H54 (cell line): ENCODE measurements at regions not wholly inside any gene's neighbourhood (a gene's known extent, or its start where the extent isn't known, plus 50 kb on each side); places are given as distances from the start of the nearest gene placed in this dataset.
A peak's percentile ranks its signal among the peaks of the same experiment; 100 is the strongest.

Experiments
- DNase-seq: peaks from one replicate; pipeline ENCODE4 v3.0.0; 2011; ENCODE audit warnings: low spot score, mixed read lengths; ENCODE audit not compliant: insufficient read length
- FAIRE-seq: peaks from 3 replicates; lab custom pipeline; 2011; peaks lifted over from hg19 to GRCh38; lab: Jason Lieb, UNC
- POLR2A ChIP-seq: IDR thresholded peaks from 2 replicates; pipeline ENCODE4 v1.6.1; 2011; ENCODE audit warnings: low read depth, mild to moderate bottlenecking, low read length

DNA sequence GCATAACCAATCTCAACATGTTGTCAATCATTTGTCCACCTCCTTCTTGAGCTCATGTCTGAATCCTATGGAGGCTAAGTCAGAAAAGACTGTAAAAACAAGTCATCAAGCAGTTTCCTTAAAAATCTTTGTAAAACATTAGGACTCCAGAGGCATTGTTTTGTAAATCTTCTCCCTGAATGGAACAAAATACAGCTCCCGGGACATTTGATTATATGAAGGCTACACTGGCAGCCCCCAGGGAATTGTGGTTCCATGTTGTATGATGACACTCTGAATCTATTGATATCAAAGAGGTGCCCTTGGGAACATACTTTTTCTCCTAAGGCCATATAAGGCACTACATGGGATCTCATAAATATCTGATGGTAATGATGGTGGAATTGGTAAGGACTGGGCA is 83.2 kb upstream of the NUDT12 start:
- no peak for TF ChIP-seq POLR2A
- DNase-seq = no peak
- no peak for FAIRE-seq

DNA sequence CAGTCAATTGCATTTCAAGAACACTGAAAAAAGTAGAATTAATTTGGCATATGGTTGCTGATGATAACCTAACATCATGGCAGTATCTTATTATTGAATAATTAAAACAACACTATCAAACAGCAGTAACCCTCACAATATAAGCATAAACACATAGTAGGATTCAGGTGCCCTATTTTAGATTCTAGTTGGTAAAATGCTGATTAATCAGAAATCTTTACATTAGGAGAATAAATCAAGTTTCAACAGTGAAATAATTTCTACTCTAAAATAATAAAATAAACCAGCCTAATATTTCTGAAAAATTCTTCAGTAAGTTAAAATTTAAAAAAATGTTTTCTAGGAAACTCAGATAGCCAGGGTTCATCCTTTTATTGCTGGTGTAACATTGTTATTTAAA is 76.4 kb upstream of the NUDT12 start:
- no peak for DNase-seq
- no peak for FAIRE-seq
- no peak for TF ChIP-seq POLR2A

DNA sequence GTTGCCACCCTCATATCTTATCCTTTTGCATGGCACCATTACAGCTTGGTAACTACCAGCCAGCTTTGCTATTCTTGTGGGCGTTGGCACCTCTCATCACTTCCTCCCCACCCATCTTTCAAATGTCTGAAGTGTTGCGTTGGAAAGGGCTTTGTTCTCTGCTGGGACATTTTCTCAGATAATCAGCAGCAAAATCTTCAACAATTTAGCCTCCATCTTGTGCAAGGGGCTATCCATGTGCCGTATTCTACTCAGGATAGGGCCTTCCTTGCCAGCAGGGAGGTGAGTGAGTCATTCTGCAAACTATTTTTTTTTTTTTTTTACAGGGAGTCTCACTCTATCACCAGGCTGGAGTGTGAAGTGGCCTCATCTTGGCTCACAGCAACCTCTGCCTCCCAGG is 62.1 kb upstream of the NUDT12 start:
- no peak for DNase-seq
- no peak for FAIRE-seq
- no peak for TF ChIP-seq POLR2A

DNA sequence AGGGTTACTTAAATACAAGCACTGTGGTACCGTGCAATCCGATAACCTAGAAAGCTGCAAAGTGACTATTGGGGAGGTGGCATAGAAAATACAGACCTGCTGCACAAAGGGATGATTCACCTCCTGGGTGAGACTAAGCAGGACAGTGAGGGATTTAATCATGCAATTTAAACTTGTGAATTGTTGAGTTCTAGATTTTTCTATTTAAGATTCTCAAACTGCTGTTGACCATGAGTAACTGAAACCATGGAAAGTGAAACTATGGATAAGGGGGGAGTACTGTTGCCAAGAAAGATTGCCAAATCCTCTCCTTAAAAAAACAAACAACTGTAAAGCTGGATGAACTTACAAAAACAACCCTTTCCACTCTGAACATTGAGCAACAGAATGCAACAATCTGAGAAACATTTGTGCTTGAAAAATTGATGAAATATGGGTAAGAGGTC is 61.5 kb upstream of the NUDT12 start:
- no peak for DNase-seq
- FAIRE-seq = peak; percentile 94
- no peak for TF ChIP-seq POLR2A

DNA sequence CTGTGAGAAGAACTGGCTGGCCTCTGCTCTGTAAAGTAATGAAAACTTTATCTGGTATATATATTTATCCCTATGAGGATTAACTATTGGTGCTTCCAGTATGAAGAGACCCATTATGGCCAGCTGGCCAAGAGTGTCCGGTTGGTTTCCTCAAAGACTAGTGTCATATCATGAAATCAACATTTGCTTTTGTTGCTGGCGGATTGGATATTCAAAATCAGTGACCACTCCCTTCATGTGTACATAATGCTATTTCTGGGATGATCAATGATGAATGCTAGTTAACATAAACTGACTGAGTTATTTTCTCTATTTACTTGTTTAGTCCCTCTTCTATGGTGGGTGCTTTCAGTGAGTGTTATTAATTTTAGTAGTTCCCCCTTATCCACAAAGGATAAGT is 60.8 kb upstream of the NUDT12 start:
- TF ChIP-seq POLR2A = no peak
- FAIRE-seq = no peak

DNA sequence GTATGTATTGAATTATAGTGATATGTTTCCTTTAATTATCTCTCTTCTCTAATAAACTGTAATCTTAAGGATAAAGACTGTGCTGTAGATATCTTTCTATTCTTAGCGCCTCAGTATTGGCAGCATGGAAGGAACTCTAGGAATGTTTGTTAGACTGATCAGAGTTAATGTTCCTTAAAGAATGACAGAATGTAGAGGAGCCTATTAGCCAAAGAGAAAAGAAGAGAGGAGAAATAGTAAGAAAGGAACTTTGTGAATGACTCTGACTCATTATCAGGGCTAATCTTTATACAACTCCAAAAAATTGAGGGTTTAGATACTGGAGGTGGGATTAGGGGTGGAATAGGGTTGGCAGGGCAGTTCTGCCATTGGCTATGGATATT is 59.0 kb upstream of the NUDT12 start:
- TF ChIP-seq POLR2A = no peak
- no peak for FAIRE-seq

More for the DNA sequence above, 60.8 kb upstream of the NUDT12 start:
- no peak for DNase-seq

DNA sequence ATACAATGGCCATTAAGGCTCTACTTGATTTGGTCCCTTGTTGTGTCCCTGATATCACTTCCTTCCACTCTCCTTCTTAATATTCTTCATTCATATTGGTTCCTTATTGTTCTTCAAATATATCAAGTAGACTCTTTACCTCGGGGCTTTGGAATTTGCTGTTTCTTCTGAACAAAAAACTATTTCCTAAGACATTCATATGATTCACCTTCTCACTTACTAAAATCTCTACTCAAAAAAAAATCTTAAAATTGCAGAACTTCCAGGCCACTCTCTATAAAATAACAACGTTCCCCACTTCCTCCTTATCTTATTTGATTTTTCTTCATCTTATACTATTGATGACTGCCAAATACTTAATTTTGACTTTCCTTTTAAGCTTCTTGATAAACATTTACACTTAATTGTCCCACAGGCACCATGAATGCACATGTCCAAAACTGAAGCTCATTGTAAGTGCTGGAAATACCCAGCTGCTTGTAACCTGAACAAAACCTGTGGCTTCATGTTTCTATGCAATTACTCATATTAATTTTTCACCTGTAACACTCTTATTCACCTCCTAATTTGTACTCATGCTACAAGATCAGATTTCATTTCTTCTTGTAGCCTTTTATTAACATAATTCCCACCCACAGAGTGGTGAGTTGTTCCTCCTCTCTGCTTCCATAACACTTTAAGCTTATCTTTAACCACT is 58.4 kb upstream of the NUDT12 start:
- DNase-seq (no peak), FAIRE-seq (no peak)
- TF ChIP-seq POLR2A = no peak

More for the DNA sequence above, 59.0 kb upstream of the NUDT12 start:
- no peak for DNase-seq

DNA sequence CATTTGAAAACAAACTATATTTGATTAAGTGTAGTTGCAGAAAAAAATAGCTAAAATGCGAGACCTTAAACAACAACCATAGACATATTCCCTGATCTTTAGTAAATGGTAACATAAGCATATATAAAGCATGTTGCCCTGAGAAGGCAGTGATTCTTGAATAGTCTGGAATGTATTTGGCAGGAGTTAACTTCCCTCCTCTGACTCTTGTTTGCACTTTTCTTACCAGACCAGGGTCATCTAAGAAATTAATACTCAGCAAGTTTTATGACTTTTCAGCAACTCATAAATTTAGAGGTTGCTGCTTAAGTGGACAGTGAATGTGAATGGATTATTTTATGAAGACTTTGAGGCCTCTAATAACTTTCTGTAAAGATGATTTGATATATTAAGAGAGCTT is 55.3 kb upstream of the NUDT12 start:
- no peak for TF ChIP-seq POLR2A
- no peak for DNase-seq
- FAIRE-seq = no peak

DNA sequence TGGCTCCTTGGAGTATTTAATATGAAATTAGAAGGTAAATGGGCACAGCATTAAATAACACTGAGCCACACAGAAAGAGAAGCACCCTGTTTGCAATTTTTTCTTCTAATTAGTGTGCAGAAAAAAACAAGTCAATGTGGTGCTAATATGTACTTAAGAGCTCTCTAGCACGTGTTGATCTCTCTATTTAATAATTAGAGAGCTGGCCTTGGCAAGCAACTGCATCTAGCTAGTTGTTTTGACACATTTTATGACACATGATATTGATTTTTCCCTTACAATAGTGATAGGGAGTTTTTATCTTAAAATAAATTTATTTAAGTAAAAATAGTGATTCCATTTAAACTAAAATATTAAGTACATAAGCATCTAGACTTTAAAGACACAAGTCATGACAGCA is 54.5 kb upstream of the NUDT12 start:
- TF ChIP-seq POLR2A = no peak
- no peak for DNase-seq
- FAIRE-seq = no peak

DNA sequence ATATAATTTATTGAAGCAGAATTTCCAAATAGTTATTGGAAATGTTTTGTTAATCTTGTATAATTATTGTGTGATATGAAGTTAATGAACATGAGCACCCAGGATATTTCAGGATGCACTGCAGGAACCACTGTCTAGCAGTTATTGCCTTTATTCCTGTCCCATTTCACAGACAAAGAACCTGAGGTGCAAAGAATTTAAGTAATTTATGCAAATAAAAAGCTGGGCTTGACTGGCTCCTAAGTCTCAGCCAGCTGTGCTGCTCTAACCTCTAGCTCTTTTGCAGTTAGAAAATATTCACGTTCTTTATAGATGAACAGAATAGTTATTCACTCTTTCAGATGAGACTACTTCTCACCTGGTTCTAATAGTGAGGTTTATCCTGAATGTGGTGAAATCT is 50.0 kb upstream of the NUDT12 start:
- TF ChIP-seq POLR2A = no peak
- FAIRE-seq (no peak), DNase-seq (no peak)
